ENCODE measurements at regions not wholly inside any gene's neighbourhood (a gene's known extent, or its start where the extent isn't known, plus 50 kb on each side); places are given as distances from the start of the nearest gene placed in this dataset.

GRCh38 chr11:45518833-45519535, 146.4 kb downstream of the CHST1 start:
- DNase-seq (ENCODE audit: low spot score): no peak
- Mint-ChIP-seq H3K27ac (no peak overlapping the region), H3K4me1 (peaks cover 4% of the 10 kb centered on the region), H3K36me3 (no peaks in the 10 kb centered on the region), H3K9me3 (peaks cover 13% of the 10 kb centered on the region), H3K27me3 (ENCODE audit: insufficient read depth, low read depth) (peaks cover 4% of the 10 kb centered on the region), H3K4me3 (no peak overlapping the region)
- Histone ChIP-seq H3K27ac (no peak overlapping the region), H3F3A (ENCODE audit: low read depth) (peaks cover 6% of the 10 kb centered on the region), H3K4me1 (peaks cover 12% of the 10 kb centered on the region), H4K20me1 (ENCODE audit: low read depth) (no peaks in the 10 kb centered on the region), H2AFZ (replicated peaks) (no peak overlapping the region), H3K9me3 (ENCODE audit: low read depth) (no peaks in the 10 kb centered on the region), H3K36me3 (no peaks in the 10 kb centered on the region), H3K4me3 (no peak overlapping the region), H3K79me2 (ENCODE audit: low read depth) (no peaks in the 10 kb centered on the region), H3K27me3 (no peaks in the 10 kb centered on the region), H3K9ac (no peak overlapping the region), H3K4me2 (no peak overlapping the region)
- TF ChIP-seq CTCF (IDR thresholded peaks at IDR 0.05) (no peak), EZH2 (IDR thresholded peaks at IDR 0.05) (no peak), EZH2phosphoT487 (IDR thresholded peaks at IDR 0.05) (no peak)

DNA sequence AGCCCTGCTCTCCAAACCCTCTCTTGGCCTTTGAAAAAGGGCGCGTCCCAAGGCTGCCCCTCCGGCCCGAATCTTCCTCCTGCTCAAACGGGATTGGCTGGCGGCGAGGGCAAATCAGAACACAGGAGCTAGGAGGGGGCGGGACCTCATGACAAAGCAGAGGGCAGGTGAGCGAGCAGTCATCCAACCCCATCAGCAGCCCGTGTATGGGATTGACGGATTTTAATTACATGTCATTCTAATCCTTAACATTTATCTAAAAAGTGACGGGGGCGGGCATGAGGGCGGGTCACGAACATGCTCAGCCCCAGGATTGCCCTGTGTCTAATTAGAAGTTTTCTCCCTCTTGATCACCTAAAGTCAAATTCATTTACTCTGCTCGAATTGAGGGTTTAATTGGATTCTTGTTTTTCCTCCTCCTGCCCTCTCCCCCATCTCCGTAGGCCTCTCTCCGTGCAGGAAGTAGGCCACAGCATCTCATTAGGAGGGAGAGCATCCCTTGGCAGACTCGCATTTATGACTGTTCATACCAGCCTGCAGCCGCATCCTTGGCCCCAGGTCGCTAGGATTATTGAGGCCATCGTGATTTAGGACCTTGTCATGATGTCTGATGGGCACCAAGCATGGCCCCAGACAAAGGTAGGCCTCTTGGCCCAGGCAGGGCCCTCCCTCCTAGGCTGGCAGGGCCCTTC, 147.1 kb downstream of the CHST1 start:
- H3K27ac Mint-ChIP-seq: no peak overlapping the region
- Histone ChIP-seq H4K20me1 (ENCODE audit: low read depth) (no peaks in the 10 kb centered on the region), H3K4me1 (peaks cover 12% of the 10 kb centered on the region), H3K79me2 (ENCODE audit: low read depth) (no peaks in the 10 kb centered on the region), H3K4me2 (peak overlapping the region; percentile 6), H3F3A (ENCODE audit: low read depth) (peaks cover 6% of the 10 kb centered on the region), H3K9ac (no peak overlapping the region), H2AFZ (replicated peaks) (no peak overlapping the region), H3K27me3 (no peaks in the 10 kb centered on the region), H3K36me3 (no peaks in the 10 kb centered on the region), H3K4me3 (no peak overlapping the region), H3K9me3 (ENCODE audit: low read depth) (no peaks in the 10 kb centered on the region), H3K27ac (no peak overlapping the region)
- H3K4me3 Mint-ChIP-seq: no peak overlapping the region
- no peak for TF ChIP-seq EZH2phosphoT487 (IDR thresholded peaks at IDR 0.05)
- no peak for TF ChIP-seq EZH2 (IDR thresholded peaks at IDR 0.05)
- peak; percentile 74 for DNase-seq (ENCODE audit: low spot score)
- no peaks in the 10 kb centered on the region for H3K36me3 Mint-ChIP-seq
- H3K4me1 Mint-ChIP-seq: peaks cover 4% of the 10 kb centered on the region
- H3K27me3 Mint-ChIP-seq (ENCODE audit: insufficient read depth, low read depth): peaks cover 4% of the 10 kb centered on the region
- peaks cover 13% of the 10 kb centered on the region for H3K9me3 Mint-ChIP-seq

GRCh38 chr11:45517171-45517770, 148.2 kb downstream of the CHST1 start:
- Histone ChIP-seq H2AFZ (replicated peaks) (no peak overlapping the region), H3K9ac (no peak overlapping the region), H3F3A (ENCODE audit: low read depth) (peaks cover 6% of the 10 kb centered on the region), H3K4me3 (no peak overlapping the region), H4K20me1 (ENCODE audit: low read depth) (no peaks in the 10 kb centered on the region), H3K9me3 (ENCODE audit: low read depth) (no peaks in the 10 kb centered on the region), H3K27me3 (no peaks in the 10 kb centered on the region), H3K4me2 (no peak overlapping the region), H3K79me2 (ENCODE audit: low read depth) (no peaks in the 10 kb centered on the region), H3K27ac (no peak overlapping the region), H3K4me1 (peaks cover 12% of the 10 kb centered on the region), H3K36me3 (no peaks in the 10 kb centered on the region)
- no peaks in the 10 kb centered on the region for H3K36me3 Mint-ChIP-seq
- H3K27ac Mint-ChIP-seq: no peak overlapping the region
- no peak for DNase-seq (ENCODE audit: low spot score)
- TF ChIP-seq EZH2phosphoT487 (IDR thresholded peaks at IDR 0.05): no peak
- no peak for TF ChIP-seq EZH2 (IDR thresholded peaks at IDR 0.05)
- no peak for TF ChIP-seq CTCF (IDR thresholded peaks at IDR 0.05)
- peaks cover 3% of the 10 kb centered on the region for H3K27me3 Mint-ChIP-seq (ENCODE audit: insufficient read depth, low read depth)
- H3K4me1 Mint-ChIP-seq: peaks cover 4% of the 10 kb centered on the region
- H3K4me3 Mint-ChIP-seq: no peak overlapping the region
- H3K9me3 Mint-ChIP-seq: peaks cover 10% of the 10 kb centered on the region

Data from neural progenitor cell (in vitro differentiated cells).